ENCODE measurements at regions not wholly inside any gene's neighbourhood (a gene's known extent, or its start where the extent isn't known, plus 50 kb on each side); places are given as distances from the start of the nearest gene placed in this dataset.
"Not testable (repeated sequence)": the region's sequence is repeated elsewhere in the genome, so short reads cannot be mapped to it uniquely, and the experiment has no call there.

- DNase-seq (ENCODE audit: low spot score), result no peak
Measured at GRCh38 chr3:188974856-188975599, 196.7 kb upstream of the TPRG1 start.

GRCh38 chr3:188975600-188976314, 196.0 kb upstream of the TPRG1 start:
- no peak for DNase-seq (ENCODE audit: low spot score)

- no peak for DNase-seq (ENCODE audit: low spot score)
Measured at GRCh38 chr3:188976407-188976806, 195.4 kb upstream of the TPRG1 start.

GRCh38 chr3:188978421-188979171, 193.2 kb upstream of the TPRG1 start:
- no peak for DNase-seq (ENCODE audit: low spot score)

GRCh38 chr3:188979248-188979647, 192.5 kb upstream of the TPRG1 start:
- no peak for DNase-seq (ENCODE audit: low spot score)

GRCh38 chr3:188979669-188980310, 192.0 kb upstream of the TPRG1 start:
- no peak for DNase-seq (ENCODE audit: low spot score)

GRCh38 chr3:188993181-188993580, 178.6 kb upstream of the TPRG1 start:
- peak; percentile 30 for DNase-seq (ENCODE audit: low spot score)

- DNase-seq (ENCODE audit: low spot score), result no peak
Measured at GRCh38 chr3:189001559-189001958, 170.2 kb upstream of the TPRG1 start.

GRCh38 chr3:189003410-189003809, 168.4 kb upstream of the TPRG1 start:
- no peak for DNase-seq (ENCODE audit: low spot score)

GRCh38 chr3:189013224-189013888, 158.4 kb upstream of the TPRG1 start:
- DNase-seq (ENCODE audit: low spot score), result no peak

- DNase-seq (ENCODE audit: low spot score), result no peak
Measured at GRCh38 chr3:189014526-189014925, 157.2 kb upstream of the TPRG1 start.

GRCh38 chr3:189022576-189023466, 148.9 kb upstream of the TPRG1 start:
- not testable (repeated sequence) for DNase-seq (ENCODE audit: low spot score)

- DNase-seq (ENCODE audit: low spot score), result no peak
Measured at GRCh38 chr3:189025866-189026265, 145.9 kb upstream of the TPRG1 start.

- no peak for DNase-seq (ENCODE audit: low spot score)
Measured at GRCh38 chr3:189027626-189028155, 144.1 kb upstream of the TPRG1 start.

- no peak for DNase-seq (ENCODE audit: low spot score)
Measured at GRCh38 chr3:189038773-189039745, 132.7 kb upstream of the TPRG1 start.

- DNase-seq (ENCODE audit: low spot score), result no peak
Measured at GRCh38 chr3:189040656-189041335, 131.0 kb upstream of the TPRG1 start.

GRCh38 chr3:189041482-189042090, 130.2 kb upstream of the TPRG1 start:
- peak; percentile 72 for DNase-seq (ENCODE audit: low spot score)

GRCh38 chr3:189042832-189043231, 128.9 kb upstream of the TPRG1 start:
- DNase-seq (ENCODE audit: low spot score), result no peak

All from SK-N-DZ (cell line).